Stimulated activated naive CD8-positive, alpha-beta T cell treated with anti-CD3 and anti-CD28 coated beads, Interleukin-15, amount 100 ng/mL, for 72 hours (primary cell): ENCODE measurements at regions not wholly inside any gene's neighbourhood (a gene's known extent, or its start where the extent isn't known, plus 50 kb on each side); places are given as distances from the start of the nearest gene placed in this dataset.
"Not testable (repeated sequence)": the region's sequence is repeated elsewhere in the genome, so short reads cannot be mapped to it uniquely, and the experiment has no call there.

ENCODE experiments used
- ATAC-seq: fragments of 150-1000 bp; cut with Tn5 transposase; 2 replicates; pipeline ENCODE4 v1.10.0; 2021; ENCODE audit warnings: mild to moderate bottlenecking, moderate library complexity
- DNase-seq, 2 donors: peaks; one replicate each; pipeline ENCODE4 v3.0.0; 2021 to 2022
- H3K27ac Mint-ChIP-seq, 2 donors: one replicate each; pipeline ENCODE4 v1.8.0; 2022; ENCODE audit warnings: mild to moderate bottlenecking in 2 of 2, mixed read lengths in 2 of 2, moderate library complexity in 2 of 2
- H3K27me3 Mint-ChIP-seq: one replicate; pipeline ENCODE4 v1.8.0; 2022; ENCODE audit warnings: mixed read lengths
- H3K4me1 Mint-ChIP-seq: one replicate; pipeline ENCODE4 v1.8.0; 2022; ENCODE audit warnings: mild to moderate bottlenecking, mixed read lengths
- H3K4me3 Mint-ChIP-seq, 2 donors: one replicate each; pipeline ENCODE4 v1.8.0; 2022; ENCODE audit warnings: mild to moderate bottlenecking in 2 of 2, mixed read lengths in 2 of 2, moderate library complexity in 1 of 2
- H3K9me3 Mint-ChIP-seq, 2 donors: one replicate each; pipeline ENCODE4 v1.8.0; 2022; ENCODE audit warnings: mixed read lengths in 2 of 2

- Mint-ChIP-seq H3K9me3 (no peaks in the 10 kb centered on the region), H3K4me1 (peaks cover 51% of the 10 kb centered on the region), H3K4me3 (no peak overlapping the region), H3K27ac (no peak overlapping the region), H3K27me3 (no peaks in the 10 kb centered on the region)
- DNase-seq, result no peak
- ATAC-seq, result peak; percentile 54
Observed at GRCh38 chr13:73828811-73829210, 305.4 kb downstream of the KLF12 start.

- Mint-ChIP-seq H3K27me3 (no peaks in the 10 kb centered on the region), H3K4me1 (peaks cover 52% of the 10 kb centered on the region)
Observed at GRCh38 chr13:73827434-73827833, 306.8 kb downstream of the KLF12 start.

GRCh38 chr13:73825143-73825542, 309.1 kb downstream of the KLF12 start:
- Mint-ChIP-seq H3K9me3 (no peaks in the 10 kb centered on the region), H3K27ac (no peak overlapping the region), H3K4me3 (no peak overlapping the region), H3K27me3 (no peaks in the 10 kb centered on the region), H3K4me1 (peaks cover 51% of the 10 kb centered on the region)
- peak; percentile 65 for ATAC-seq
- DNase-seq, result peak in 1 of 2 donors; percentile 15

More at GRCh38 chr13:73827434-73827833, 306.8 kb downstream of the KLF12 start:
- Mint-ChIP-seq H3K9me3 (no peaks in the 10 kb centered on the region), H3K4me3 (no peak overlapping the region), H3K27ac (no peak overlapping the region)
- no peak for ATAC-seq
- no peak for DNase-seq

- Mint-ChIP-seq H3K9me3 (no peaks in the 10 kb centered on the region), H3K4me1 (peaks cover 41% of the 10 kb centered on the region), H3K27me3 (no peaks in the 10 kb centered on the region), H3K4me3 (no peak overlapping the region), H3K27ac (no peak overlapping the region)
- DNase-seq (no peak), ATAC-seq (no peak)
Observed at GRCh38 chr13:73822668-73823592, 311.3 kb downstream of the KLF12 start.

- no peak for ATAC-seq
- H3K9me3 Mint-ChIP-seq, result no peaks in the 10 kb centered on the region
- DNase-seq, result no peak
- H3K27ac Mint-ChIP-seq, result no peak overlapping the region
- no peaks in the 10 kb centered on the region for H3K27me3 Mint-ChIP-seq
- H3K4me3 Mint-ChIP-seq, result no peak overlapping the region
- H3K4me1 Mint-ChIP-seq, result peaks cover 30% of the 10 kb centered on the region
Observed at GRCh38 chr13:73820688-73821087, 313.5 kb downstream of the KLF12 start.

- ATAC-seq, result no peak
- no peak for DNase-seq
- H3K4me3 Mint-ChIP-seq, result no peak overlapping the region
- H3K27ac Mint-ChIP-seq, result no peak overlapping the region
- no peaks in the 10 kb centered on the region for H3K27me3 Mint-ChIP-seq
- H3K4me1 Mint-ChIP-seq, result peaks cover 26% of the 10 kb centered on the region
- no peaks in the 10 kb centered on the region for H3K9me3 Mint-ChIP-seq
Observed at GRCh38 chr13:73820285-73820684, 313.9 kb downstream of the KLF12 start.

GRCh38 chr13:73819711-73820110, 314.5 kb downstream of the KLF12 start:
- no peaks in the 10 kb centered on the region for H3K27me3 Mint-ChIP-seq
- H3K4me1 Mint-ChIP-seq, result peaks cover 22% of the 10 kb centered on the region
- H3K4me3 Mint-ChIP-seq, result no peak overlapping the region
- peak overlapping the region in 1 of 2 donors; percentile 8 for H3K27ac Mint-ChIP-seq
- DNase-seq (no peak), ATAC-seq (no peak)
- H3K9me3 Mint-ChIP-seq, result no peaks in the 10 kb centered on the region

GRCh38 chr13:73816702-73817101, 317.5 kb downstream of the KLF12 start:
- DNase-seq (no peak), ATAC-seq (no peak)
- Mint-ChIP-seq H3K27me3 (no peaks in the 10 kb centered on the region), H3K4me3 (no peak overlapping the region), H3K9me3 (no peaks in the 10 kb centered on the region), H3K4me1 (peaks cover 6% of the 10 kb centered on the region), H3K27ac (peak overlapping the region in 1 of 2 donors; percentile 77)

- Mint-ChIP-seq H3K9me3 (no peaks in the 10 kb centered on the region), H3K4me1 (no peaks in the 10 kb centered on the region)
Observed at GRCh38 chr13:73815796-73816195, 318.4 kb downstream of the KLF12 start.

GRCh38 chr13:73810647-73811046, 323.6 kb downstream of the KLF12 start:
- Mint-ChIP-seq H3K4me1 (no peaks in the 10 kb centered on the region), H3K27ac (no peak overlapping the region), H3K4me3 (no peak overlapping the region), H3K9me3 (no peaks in the 10 kb centered on the region), H3K27me3 (no peaks in the 10 kb centered on the region)
- DNase-seq (no peak), ATAC-seq (no peak)

More at GRCh38 chr13:73815796-73816195, 318.4 kb downstream of the KLF12 start:
- DNase-seq (no peak), ATAC-seq (no peak)
- H3K4me3 Mint-ChIP-seq, result no peak overlapping the region
- no peaks in the 10 kb centered on the region for H3K27me3 Mint-ChIP-seq
- H3K27ac Mint-ChIP-seq, result no peak overlapping the region

GRCh38 chr13:73809561-73809960, 324.6 kb downstream of the KLF12 start:
- Mint-ChIP-seq H3K4me3 (no peak overlapping the region), H3K27ac (no peak overlapping the region), H3K27me3 (no peaks in the 10 kb centered on the region), H3K4me1 (no peaks in the 10 kb centered on the region), H3K9me3 (no peaks in the 10 kb centered on the region)
- no peak for ATAC-seq
- no peak for DNase-seq

GRCh38 chr13:73808318-73808717, 325.9 kb downstream of the KLF12 start:
- ATAC-seq, result no peak
- H3K27ac Mint-ChIP-seq, result no peak overlapping the region
- no peak overlapping the region for H3K4me3 Mint-ChIP-seq
- no peaks in the 10 kb centered on the region for H3K9me3 Mint-ChIP-seq
- DNase-seq, result no peak
- no peaks in the 10 kb centered on the region for H3K4me1 Mint-ChIP-seq
- H3K27me3 Mint-ChIP-seq, result no peaks in the 10 kb centered on the region

GRCh38 chr13:73805326-73805958, 328.8 kb downstream of the KLF12 start:
- not testable (repeated sequence) for H3K9me3 Mint-ChIP-seq, DNase-seq, H3K27ac Mint-ChIP-seq, H3K27me3 Mint-ChIP-seq, H3K4me3 Mint-ChIP-seq, H3K4me1 Mint-ChIP-seq, ATAC-seq

GRCh38 chr13:73803997-73804396, 330.2 kb downstream of the KLF12 start:
- no peak for DNase-seq
- no peak overlapping the region for H3K4me3 Mint-ChIP-seq

GRCh38 chr13:73800011-73800410, 334.2 kb downstream of the KLF12 start:
- peaks cover 6% of the 10 kb centered on the region for H3K4me1 Mint-ChIP-seq
- H3K4me3 Mint-ChIP-seq, result no peak overlapping the region
- ATAC-seq (no peak), DNase-seq (no peak)
- H3K27ac Mint-ChIP-seq, result no peak overlapping the region
- H3K27me3 Mint-ChIP-seq, result no peaks in the 10 kb centered on the region
- H3K9me3 Mint-ChIP-seq, result peaks cover 5 to 9% of the 10 kb centered on the region in 2 donors

More at GRCh38 chr13:73803997-73804396, 330.2 kb downstream of the KLF12 start:
- no peaks in the 10 kb centered on the region for H3K4me1 Mint-ChIP-seq
- peaks cover 2 to 3% of the 10 kb centered on the region in 2 donors for H3K9me3 Mint-ChIP-seq
- no peak overlapping the region for H3K27ac Mint-ChIP-seq
- ATAC-seq, result no peak
- no peaks in the 10 kb centered on the region for H3K27me3 Mint-ChIP-seq

GRCh38 chr13:73794755-73795154, 339.4 kb downstream of the KLF12 start:
- Mint-ChIP-seq H3K9me3 (peaks cover 5 to 9% of the 10 kb centered on the region in 2 donors), H3K4me1 (peaks cover 6% of the 10 kb centered on the region), H3K27ac (no peak overlapping the region), H3K4me3 (no peak overlapping the region), H3K27me3 (no peaks in the 10 kb centered on the region)
- no peak for ATAC-seq
- DNase-seq, result no peak
